ENCODE measurements at regions not wholly inside any gene's neighbourhood (a gene's known extent, or its start where the extent isn't known, plus 50 kb on each side); places are given as distances from the start of the nearest gene placed in this dataset.

- no peak for DNase-seq (ENCODE audit: low spot score)
Observed at GRCh38 chr3:41041899-41042298, 157.4 kb upstream of the CTNNB1 start.

- no peak for DNase-seq (ENCODE audit: low spot score)
Observed at GRCh38 chr3:41044523-41044922, 154.8 kb upstream of the CTNNB1 start.

- no peak for DNase-seq (ENCODE audit: low spot score)
Observed at GRCh38 chr3:41045491-41045890, 153.8 kb upstream of the CTNNB1 start.

- DNase-seq (ENCODE audit: low spot score): no peak
Observed at GRCh38 chr3:41050144-41050543, 149.2 kb upstream of the CTNNB1 start.

- no peak for DNase-seq (ENCODE audit: low spot score)
Observed at GRCh38 chr3:41053220-41053619, 146.1 kb upstream of the CTNNB1 start.

- no peak for DNase-seq (ENCODE audit: low spot score)
Observed at GRCh38 chr3:41060106-41060505, 139.2 kb upstream of the CTNNB1 start.

GRCh38 chr3:41064070-41064469 lies 135.2 kb upstream of the CTNNB1 start:
- DNase-seq (ENCODE audit: low spot score): no peak

GRCh38 chr3:41064526-41064925 lies 134.8 kb upstream of the CTNNB1 start:
- DNase-seq (ENCODE audit: low spot score): no peak

GRCh38 chr3:41065340-41065739 lies 134.0 kb upstream of the CTNNB1 start:
- DNase-seq (ENCODE audit: low spot score): no peak

- DNase-seq (ENCODE audit: low spot score): no peak
Observed at GRCh38 chr3:41073190-41073589, 126.1 kb upstream of the CTNNB1 start.

- no peak for DNase-seq (ENCODE audit: low spot score)
Observed at GRCh38 chr3:41075975-41076374, 123.3 kb upstream of the CTNNB1 start.

GRCh38 chr3:41076399-41076798 lies 122.9 kb upstream of the CTNNB1 start:
- DNase-seq (ENCODE audit: low spot score): no peak

- no peak for DNase-seq (ENCODE audit: low spot score)
Observed at GRCh38 chr3:41080141-41080540, 119.2 kb upstream of the CTNNB1 start.

- DNase-seq (ENCODE audit: low spot score): no peak
Observed at GRCh38 chr3:41088882-41089281, 110.4 kb upstream of the CTNNB1 start.

- DNase-seq (ENCODE audit: low spot score): no peak
Observed at GRCh38 chr3:41089566-41089965, 109.7 kb upstream of the CTNNB1 start.

- no peak for DNase-seq (ENCODE audit: low spot score)
Observed at GRCh38 chr3:41092844-41093243, 106.5 kb upstream of the CTNNB1 start.

GRCh38 chr3:41093476-41093875 lies 105.8 kb upstream of the CTNNB1 start:
- no peak for DNase-seq (ENCODE audit: low spot score)

GRCh38 chr3:41094351-41094750 lies 105.0 kb upstream of the CTNNB1 start:
- no peak for DNase-seq (ENCODE audit: low spot score)

- DNase-seq (ENCODE audit: low spot score): no peak
Observed at GRCh38 chr3:41095702-41096101, 103.6 kb upstream of the CTNNB1 start.

GRCh38 chr3:41097896-41098496 lies 101.3 kb upstream of the CTNNB1 start:
- no peak for DNase-seq (ENCODE audit: low spot score)

GRCh38 chr3:41101231-41101630 lies 98.1 kb upstream of the CTNNB1 start:
- DNase-seq (ENCODE audit: low spot score): no peak

- no peak for DNase-seq (ENCODE audit: low spot score)
Observed at GRCh38 chr3:41102053-41102556, 97.2 kb upstream of the CTNNB1 start.

- DNase-seq (ENCODE audit: low spot score): no peak
Observed at GRCh38 chr3:41102750-41103149, 96.6 kb upstream of the CTNNB1 start.

GRCh38 chr3:41103200-41103599 lies 96.1 kb upstream of the CTNNB1 start:
- no peak for DNase-seq (ENCODE audit: low spot score)

GRCh38 chr3:41104147-41104546 lies 95.2 kb upstream of the CTNNB1 start:
- DNase-seq (ENCODE audit: low spot score): no peak

All from activated CD4-positive, alpha-beta T cell treated with anti-CD3 and anti-CD28 coated beads, Interleukin-2, Interleukin-4, amounts not matched to agents 100 ng/mL and 50 ng/mL, durations not matched to agents 16 hours and 8 hours (primary cell).